HEK293T (cell line): ENCODE measurements at regions not wholly inside any gene's neighbourhood (a gene's known extent, or its start where the extent isn't known, plus 50 kb on each side); places are given as distances from the start of the nearest gene placed in this dataset.

Experiments used
- ARNT ChIP-seq: fragments of 450-650 bp; IDR thresholded peaks from 2 replicates; pipeline ENCODE4 v1.6.1; 2017; ENCODE audit warnings: mild to moderate bottlenecking
- BHLHE40 ChIP-seq: fragments of 450-650 bp; IDR thresholded peaks from 2 replicates; pipeline ENCODE4 v1.6.1; 2016; ENCODE audit warnings: mild to moderate bottlenecking, moderate library complexity, borderline replicate concordance
- CTBP1 ChIP-seq: fragments of 450-650 bp; IDR thresholded peaks from 2 replicates; pipeline ENCODE4 v1.6.1; 2016; ENCODE audit warnings: borderline replicate concordance
- FOXK2 ChIP-seq: fragments of 450-650 bp; IDR thresholded peaks from 2 replicates; pipeline ENCODE4 v1.6.1; 2016; ENCODE audit warnings: mild to moderate bottlenecking
- HDGF ChIP-seq: fragments of 450-650 bp; IDR thresholded peaks from 2 replicates; pipeline ENCODE4 v1.6.1; 2017; ENCODE audit warnings: antibody characterized with exemption, borderline replicate concordance
- L3MBTL2 ChIP-seq: fragments of 450-650 bp; conservative IDR thresholded peaks from 2 replicates; pipeline ENCODE4 v1.6.1; 2016; ENCODE audit warnings: mild to moderate bottlenecking
- LEF1 ChIP-seq: fragments of 450-650 bp; IDR thresholded peaks from 2 replicates; pipeline ENCODE4 v1.6.1; 2017; ENCODE audit warnings: mild to moderate bottlenecking, borderline replicate concordance
- SP1 ChIP-seq: fragments of 450-650 bp; IDR thresholded peaks from 2 replicates; pipeline ENCODE4 v1.6.1; 2017
- ZNF384 ChIP-seq: fragments of 450-650 bp; IDR thresholded peaks from 2 replicates; pipeline ENCODE4 v1.6.1; 2016

DNA sequence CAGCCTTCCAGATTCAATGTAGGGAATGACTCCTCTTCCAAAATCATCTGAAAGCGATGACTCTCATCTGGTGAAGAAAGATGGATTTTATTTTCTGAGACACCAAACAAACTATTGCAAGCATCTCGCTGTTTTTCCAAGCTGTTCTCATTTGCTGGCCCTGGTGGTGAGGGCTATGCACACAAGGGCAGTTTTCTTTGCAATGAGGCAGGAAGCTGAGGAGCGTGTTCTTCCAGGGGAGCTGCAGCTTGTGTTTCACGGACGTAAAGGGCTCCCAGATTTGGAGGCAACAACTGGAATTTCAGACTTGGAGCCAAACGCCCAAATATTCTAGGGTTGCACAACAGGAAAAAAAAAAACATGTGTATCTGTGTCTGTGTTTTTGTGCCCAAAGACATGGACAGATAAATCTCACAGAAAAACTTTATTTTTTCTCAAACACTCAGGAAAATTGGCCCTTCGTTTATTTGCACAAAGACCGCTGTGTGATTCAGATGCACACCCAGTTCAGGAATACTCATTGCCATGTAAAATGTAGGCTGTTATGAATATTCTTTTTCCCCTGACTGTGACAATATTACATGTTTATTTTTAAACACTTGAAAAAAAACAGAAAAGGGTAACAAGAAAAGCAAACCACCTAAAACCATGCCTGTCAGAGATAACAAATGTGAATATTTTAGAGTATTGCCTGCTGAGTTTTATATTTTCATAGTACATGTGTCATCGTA lies 151.3 kb downstream of the GAS1 start:
- TF ChIP-seq HDGF (no peak), LEF1 (no peak), SP1 (no peak), ARNT (no peak), FOXK2 (no peak), L3MBTL2 (no peak), CTBP1 (no peak), BHLHE40 (no peak), ZNF384 (no peak)
